A673 (cell line): ENCODE measurements at regions not wholly inside any gene's neighbourhood (a gene's known extent, or its start where the extent isn't known, plus 50 kb on each side); places are given as distances from the start of the nearest gene placed in this dataset.
A peak's percentile ranks its signal among the peaks of the same experiment; 100 is the strongest.

Experiments
- BruUV-seq: library from RNA; stranded (reverse); fragments of 400-500 nt; replicated peaks from 2 replicates; lab custom pipeline; 2021; lab: Mats Ljungman, UMichigan
- CTCF ChIA-PET: fragments of 300-600 bp; sonication (Branson Sonifier 250); formaldehyde crosslinking; loops from one replicate; lab custom pipeline; 2022; ENCODE audit warnings: antibody characterized with exemption; lab: Charles Lee
- POLR2A ChIA-PET: fragments of 300-600 bp; sonication (Branson Sonifier 250); formaldehyde crosslinking; loops from one replicate; lab custom pipeline; 2022; ENCODE audit warnings: antibody characterized with exemption; ENCODE audit not compliant: low non-redundant PET; lab: Charles Lee
- DNase-seq: peaks from one replicate; pipeline ENCODE4 v3.0.0-alpha.2; 2015; ENCODE audit warnings: low spot score
- H3K27ac ChIP-seq: fragments of 200-600 bp; sonication (generic); 2 replicates; pipeline ENCODE4 v1.5.1; 2016; ENCODE audit warnings: mixed run types, low read depth, mild to moderate bottlenecking, mixed read lengths, antibody characterized with exemption, low read length; ENCODE audit not compliant: poor library complexity, severe bottlenecking
- H3K27me3 ChIP-seq: fragments of 200-600 bp; sonication (generic); replicated peaks from 2 replicates; pipeline ENCODE4 v1.6.1; 2017; ENCODE audit warnings: mixed run types, low read depth, mild to moderate bottlenecking, mixed read lengths, antibody characterized with exemption, low read length; ENCODE audit not compliant: insufficient read depth, poor library complexity
- H3K36me3 ChIP-seq: fragments of 200-600 bp; sonication (generic); 2 replicates; pipeline ENCODE4 v1.6.1; 2016; ENCODE audit warnings: mixed run types, mild to moderate bottlenecking, mixed read lengths, antibody characterized with exemption, low read length; ENCODE audit not compliant: insufficient read depth, poor library complexity, severe bottlenecking
- H3K4me1 ChIP-seq: fragments of 200-600 bp; sonication (generic); 2 replicates; pipeline ENCODE4 v1.6.1; 2017; ENCODE audit warnings: mixed run types, mild to moderate bottlenecking, mixed read lengths, antibody characterized with exemption, low read length; ENCODE audit not compliant: insufficient read depth, poor library complexity, severe bottlenecking
- H3K4me3 ChIP-seq: fragments of 200-600 bp; sonication (generic); 2 replicates; pipeline ENCODE4 v1.5.1; 2016; ENCODE audit warnings: low read depth, mixed run types, mild to moderate bottlenecking, mixed read lengths, low read length; ENCODE audit not compliant: poor library complexity, severe bottlenecking
- H3K9me3 ChIP-seq: fragments of 200-600 bp; sonication (generic); 2 replicates; pipeline ENCODE4 v1.6.1; 2016; ENCODE audit warnings: mixed run types, low read depth, mild to moderate bottlenecking, mixed read lengths, antibody characterized with exemption, low read length; ENCODE audit not compliant: poor library complexity, severe bottlenecking
- CTCF ChIP-seq: fragments of 300-800, 200-600 bp; sonication (generic); conservative IDR thresholded peaks from 2 replicates; pipeline ENCODE4 v1.5.1; 2017; ENCODE audit warnings: low read depth, mild to moderate bottlenecking, antibody characterized with exemption, low read length, moderate library complexity, mixed read lengths
- EZH2 ChIP-seq: fragments of 200-600 bp; sonication (generic); IDR thresholded peaks from 2 replicates; pipeline ENCODE4 v1.6.1; 2017; ENCODE audit warnings: borderline replicate concordance, low read depth, mild to moderate bottlenecking, mixed read lengths, antibody characterized with exemption, low read length; ENCODE audit not compliant: poor library complexity, severe bottlenecking
- intact Hi-C: fragments of 100-400 bp; cut with micrococcal nuclease; formaldehyde crosslinking; loops from one replicate; pipeline ENCODE4 v1.10.0; 2022; ENCODE audit not compliant: unreplicated experiment

- H3K4me3 ChIP-seq, result peak overlapping the region; percentile 18
- TF ChIP-seq CTCF, result no peak
- TF ChIP-seq EZH2, result no peak
- POLR2A ChIA-PET, result no interaction called here
- CTCF ChIA-PET, result no interaction called here
- H3K27me3 ChIP-seq, result peaks cover 19% of the 10 kb centered on the region
- no peaks in the 10 kb centered on the region for H3K36me3 ChIP-seq
- H3K27ac ChIP-seq, result no peak overlapping the region
- intact Hi-C loops, result no loop called here
- DNase-seq, result peak; percentile 54
- BruUV-seq, result no TSS peak
- H3K4me1 ChIP-seq, result no peaks in the 10 kb centered on the region
- no peaks in the 10 kb centered on the region for H3K9me3 ChIP-seq
These were observed 69.2 kb upstream of the ERG start for GRCh38 chr21:38567335-38567969.

GRCh38 chr21:38567970-38568360, 69.7 kb upstream of the ERG start:
- no TSS peak for BruUV-seq
- H3K27me3 ChIP-seq, result peaks cover 15% of the 10 kb centered on the region
- CTCF ChIA-PET, result no interaction called here
- DNase-seq, result no peak
- POLR2A ChIA-PET, result no interaction called here
- H3K9me3 ChIP-seq, result no peaks in the 10 kb centered on the region
- H3K4me1 ChIP-seq, result no peaks in the 10 kb centered on the region
- H3K4me3 ChIP-seq, result peak overlapping the region; percentile 18
- no peak overlapping the region for H3K27ac ChIP-seq
- intact Hi-C loops, result no loop called here
- TF ChIP-seq CTCF (no peak), EZH2 (no peak)
- no peaks in the 10 kb centered on the region for H3K36me3 ChIP-seq

GRCh38 chr21:38569733-38570132, 71.5 kb upstream of the ERG start:
- Histone ChIP-seq H3K9me3 (no peaks in the 10 kb centered on the region), H3K4me3 (no peak overlapping the region), H3K4me1 (no peaks in the 10 kb centered on the region), H3K27me3 (peaks cover 15% of the 10 kb centered on the region), H3K36me3 (no peaks in the 10 kb centered on the region), H3K27ac (no peak overlapping the region)
- ChIA-PET CTCF (no interaction called here), POLR2A (no interaction called here)
- DNase-seq, result no peak
- intact Hi-C loops, result no loop called here
- TF ChIP-seq CTCF (no peak), EZH2 (no peak)
- no TSS peak for BruUV-seq
